HG03066 (cell line): ENCODE measurements at regions not wholly inside any gene's neighbourhood (a gene's known extent, or its start where the extent isn't known, plus 50 kb on each side); places are given as distances from the start of the nearest gene placed in this dataset.

Experiments
- ATAC-seq: cut with Tn5 transposase; IDR thresholded peaks from one replicate; pipeline ENCODE4 v1.9.1; 2021; ENCODE audit warnings: low read depth; ENCODE audit not compliant: unreplicated experiment

DNA sequence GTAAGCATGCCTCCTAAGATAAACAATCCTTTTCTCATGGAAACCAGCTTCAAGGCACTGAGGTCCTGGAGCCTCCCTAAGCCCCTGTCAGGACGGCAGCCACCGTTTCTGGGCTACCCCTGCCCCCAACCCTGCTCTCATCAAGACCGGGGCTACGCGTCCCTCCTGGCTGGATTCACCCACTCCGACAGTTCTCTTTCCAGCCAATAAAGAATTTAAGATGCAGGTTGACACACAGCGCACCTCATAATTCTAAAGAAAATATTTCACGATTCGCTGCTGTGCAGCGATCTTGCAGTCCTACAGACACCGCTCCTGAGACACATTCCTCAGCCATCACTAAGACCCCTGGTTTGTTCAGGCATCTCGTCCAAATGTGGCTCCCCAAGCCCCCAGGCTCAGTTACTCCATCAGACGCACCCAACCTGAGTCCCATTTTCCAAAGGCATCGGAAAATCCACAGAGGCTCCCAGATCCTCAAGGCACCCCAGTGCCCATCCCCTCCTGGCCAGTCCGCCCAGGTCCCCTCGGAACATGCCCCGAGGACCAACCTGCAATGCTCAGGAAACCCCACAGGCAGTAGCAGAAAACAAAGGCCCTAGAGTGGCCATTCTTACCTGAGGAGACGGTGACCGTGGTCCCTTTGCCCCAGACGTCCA, 336.3 kb downstream of the TMEM121 start:
- ATAC-seq = no peak

DNA sequence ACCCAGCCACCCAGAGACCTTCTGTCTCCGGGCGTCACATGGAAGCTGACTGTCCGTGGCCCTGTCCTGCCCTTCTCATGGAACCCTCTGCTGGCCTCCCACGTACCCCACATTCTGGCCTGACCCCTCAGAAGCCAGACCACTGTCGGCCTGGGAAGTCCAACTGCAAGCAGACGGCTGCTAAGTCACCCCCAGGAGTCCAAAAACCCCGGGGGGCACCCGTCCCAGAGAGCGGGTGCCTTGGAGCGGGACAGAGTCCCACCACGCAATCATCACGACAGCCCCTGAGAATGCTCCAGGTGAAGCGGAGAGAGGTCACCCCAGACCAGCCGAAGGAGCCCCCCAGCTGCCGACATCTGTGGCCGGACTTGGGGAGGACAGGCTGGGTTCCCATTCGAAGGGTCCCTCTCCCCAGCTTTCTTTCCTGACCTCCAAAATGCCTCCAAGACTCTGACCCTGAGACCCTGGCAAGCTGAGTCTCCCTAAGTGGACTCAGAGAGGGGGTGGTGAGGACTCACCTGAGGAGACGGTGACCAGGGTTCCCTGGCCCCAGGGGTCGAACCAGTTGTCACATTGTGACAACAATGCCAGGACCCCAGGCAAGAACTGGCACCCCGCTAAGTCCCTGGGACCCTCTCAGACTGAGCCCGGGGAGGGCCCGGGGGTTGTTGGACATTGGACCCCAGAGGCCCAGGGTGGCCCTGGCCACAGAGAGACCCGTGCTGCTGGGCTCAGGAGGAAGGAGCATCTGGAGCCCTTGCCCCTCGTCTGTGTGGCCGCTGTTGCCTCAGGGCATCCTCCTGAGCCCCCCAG, 337.1 kb downstream of the TMEM121 start:
- no peak for ATAC-seq

DNA sequence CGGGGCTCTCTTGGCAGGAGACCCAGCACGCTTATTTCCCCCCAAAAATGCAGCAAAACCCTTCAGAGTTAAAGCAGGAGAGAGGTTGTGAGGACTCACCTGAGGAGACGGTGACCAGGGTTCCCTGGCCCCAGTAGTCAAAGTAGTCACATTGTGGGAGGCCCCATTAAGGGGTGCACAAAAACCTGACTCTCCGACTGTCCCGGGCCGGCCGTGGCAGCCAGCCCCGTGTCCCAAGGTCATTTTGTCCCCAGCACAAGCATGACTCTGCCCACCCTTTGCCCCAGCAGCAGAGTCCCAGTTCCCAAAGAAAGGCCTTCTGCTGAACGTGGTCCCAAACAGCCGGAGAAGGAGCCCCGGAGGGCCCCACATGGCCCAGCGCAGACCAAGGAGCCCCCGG, 337.7 kb downstream of the TMEM121 start:
- ATAC-seq = no peak

DNA sequence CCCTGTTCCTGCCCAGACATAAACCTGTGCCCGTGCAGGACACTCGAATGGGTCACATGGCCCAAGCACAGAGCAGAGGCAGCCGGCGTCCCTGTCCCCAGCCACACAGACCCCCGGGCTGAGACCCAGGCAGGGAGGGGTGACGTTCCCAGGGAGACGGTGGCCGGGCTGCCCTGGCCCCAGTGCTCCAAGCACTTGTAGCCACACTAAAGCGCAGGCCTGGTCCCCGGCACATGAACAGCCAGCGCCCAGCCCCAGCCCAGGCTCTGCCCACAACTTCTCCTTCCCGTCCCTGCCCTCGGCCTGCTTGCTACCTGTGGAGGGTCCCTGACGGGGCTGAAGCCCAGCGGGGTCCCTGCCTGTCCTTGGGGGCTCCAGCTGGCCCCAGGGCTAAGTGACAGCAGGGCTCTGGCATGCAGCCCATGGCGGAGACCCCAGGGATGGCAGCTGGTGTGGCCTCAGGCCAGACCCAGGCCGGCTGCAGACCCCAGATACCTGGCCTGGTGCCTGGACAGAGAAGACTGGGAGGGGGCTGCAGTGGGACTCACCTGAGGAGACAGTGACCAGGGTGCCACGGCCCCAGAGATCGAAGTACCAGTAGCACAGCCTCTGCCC, 338.4 kb downstream of the TMEM121 start:
- ATAC-seq = no peak

DNA sequence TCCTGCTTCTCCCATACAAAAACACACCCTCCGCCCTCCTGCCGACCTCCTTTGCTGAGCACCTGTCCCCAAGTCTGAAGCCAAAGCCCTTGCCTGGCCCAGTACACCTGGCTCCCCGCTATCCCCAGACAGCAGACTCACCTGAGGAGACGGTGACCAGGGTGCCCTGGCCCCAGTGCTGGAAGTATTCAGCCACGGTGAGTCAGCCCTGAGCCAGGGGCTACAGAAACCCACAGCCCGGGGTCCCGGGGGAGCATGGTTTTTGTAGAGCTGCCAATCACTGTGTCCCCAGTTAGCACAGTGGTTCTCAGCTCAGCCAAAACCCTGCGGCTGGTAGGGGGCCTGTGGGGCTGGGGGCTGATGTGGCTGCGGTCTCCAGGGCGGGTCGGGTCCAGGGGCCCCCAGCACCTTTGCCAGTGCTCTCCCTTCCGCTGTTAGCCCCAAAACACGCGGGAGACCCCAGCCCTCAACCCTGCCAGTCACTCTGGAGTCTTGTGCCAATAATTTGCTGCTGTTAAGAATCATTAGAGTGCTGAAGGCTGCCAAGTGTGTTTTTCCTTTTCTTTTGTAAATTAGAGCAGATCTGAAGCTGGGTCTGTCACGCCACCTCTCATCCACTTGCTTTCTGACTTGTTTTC, 339.0 kb downstream of the TMEM121 start:
- no peak for ATAC-seq

DNA sequence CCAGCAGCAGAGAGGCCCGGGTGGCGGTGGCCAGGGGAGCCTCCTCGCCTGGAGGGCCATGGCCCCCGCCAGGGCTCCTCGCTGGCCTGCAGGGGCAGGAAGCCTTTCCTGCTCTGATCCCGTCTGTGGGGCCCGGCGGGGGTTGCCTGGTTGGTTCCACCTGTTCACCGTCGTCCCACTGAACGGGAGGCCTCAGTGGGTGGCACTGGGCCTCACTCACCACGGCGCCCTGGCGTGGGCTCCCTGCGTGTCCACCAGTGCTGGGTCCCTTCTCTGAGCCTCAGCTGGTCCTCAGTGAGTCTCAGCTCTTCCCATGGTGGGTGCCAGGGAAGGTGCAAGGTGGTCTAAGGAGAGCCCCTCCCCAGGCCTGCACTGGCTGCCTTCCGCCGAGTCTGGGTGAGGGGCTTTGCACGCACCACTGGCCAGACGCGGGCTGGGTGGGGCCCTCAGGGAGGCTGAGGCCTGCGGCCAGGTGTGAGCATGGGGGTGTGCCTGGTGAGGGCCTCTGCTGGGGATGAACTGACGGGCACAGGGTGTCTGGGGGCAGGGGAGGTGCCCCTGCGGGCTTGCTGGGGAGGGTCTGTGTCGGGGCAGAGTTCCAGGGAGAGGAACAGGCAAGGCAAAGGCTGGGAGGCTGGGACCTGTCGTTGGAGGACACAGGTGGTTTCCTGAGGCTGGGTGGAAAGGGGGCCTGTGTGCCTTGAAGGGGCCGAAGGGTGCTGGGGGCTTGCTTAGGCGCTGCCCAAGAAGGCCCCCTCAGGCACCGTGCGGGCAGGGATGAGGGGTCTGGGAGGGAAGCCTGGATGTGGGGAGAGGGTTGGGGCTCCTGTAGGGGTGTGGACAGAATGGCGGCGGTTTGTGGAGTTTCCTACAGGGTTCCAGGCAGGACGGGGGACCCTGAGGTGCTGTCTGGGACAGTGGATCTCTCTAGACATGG, 339.8 kb downstream of the TMEM121 start:
- no peak for ATAC-seq

DNA sequence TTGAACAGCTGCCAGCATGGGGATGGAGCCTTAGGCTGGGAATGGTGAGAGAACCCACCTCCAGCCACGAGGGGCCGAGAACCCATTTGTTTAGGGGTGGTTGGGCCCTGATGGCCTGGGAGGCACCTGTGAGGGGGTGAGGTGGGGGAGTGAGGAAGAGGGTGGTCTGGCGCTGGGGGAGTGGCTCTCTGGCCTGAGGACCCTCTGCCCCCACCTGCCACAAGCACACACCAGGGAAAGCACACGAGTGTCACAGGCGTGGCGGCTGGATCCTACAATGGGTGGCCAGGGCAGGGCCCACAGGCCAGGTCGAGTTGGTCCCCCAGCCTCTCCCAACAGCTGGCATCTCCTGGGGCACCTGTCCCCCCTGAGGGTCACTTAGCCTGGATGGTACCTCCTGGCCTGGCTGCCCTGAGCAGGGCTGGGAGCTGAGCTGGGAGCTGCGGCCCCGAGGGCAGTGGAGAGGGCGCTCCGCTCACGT, 340.5 kb downstream of the TMEM121 start:
- ATAC-seq = no peak

DNA sequence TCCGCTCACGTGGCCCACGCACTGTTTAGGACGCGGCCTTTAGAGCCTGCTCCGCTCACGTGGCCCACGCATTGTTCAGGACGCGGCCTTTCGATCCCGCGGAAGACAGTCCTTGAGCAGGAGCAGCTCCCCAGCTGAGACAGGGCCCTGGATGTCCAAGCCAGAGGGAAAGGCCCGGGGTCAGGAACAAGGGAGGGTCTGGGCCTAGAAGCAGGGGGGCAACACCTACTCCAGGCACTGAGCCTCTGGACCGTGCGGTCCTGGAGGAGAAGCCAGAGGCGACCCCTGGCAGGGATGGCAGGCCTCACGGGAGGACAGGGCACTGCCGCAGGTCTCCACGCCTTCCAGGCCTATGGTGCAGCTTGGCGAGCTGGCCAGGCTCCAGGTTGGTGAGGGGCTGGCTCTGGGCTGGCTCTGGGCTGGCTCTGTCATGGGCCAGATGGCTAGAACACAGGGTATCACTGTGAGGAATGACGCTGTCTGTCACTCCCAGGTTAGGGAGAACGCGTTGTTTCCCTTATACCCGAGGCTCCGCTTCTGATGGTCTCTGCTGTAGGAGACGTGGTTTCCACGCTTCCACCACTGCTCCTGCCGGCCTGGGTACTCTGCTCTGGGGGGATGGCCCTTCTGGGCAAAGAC, 341.7 kb downstream of the TMEM121 start:
- ATAC-seq = no peak

DNA sequence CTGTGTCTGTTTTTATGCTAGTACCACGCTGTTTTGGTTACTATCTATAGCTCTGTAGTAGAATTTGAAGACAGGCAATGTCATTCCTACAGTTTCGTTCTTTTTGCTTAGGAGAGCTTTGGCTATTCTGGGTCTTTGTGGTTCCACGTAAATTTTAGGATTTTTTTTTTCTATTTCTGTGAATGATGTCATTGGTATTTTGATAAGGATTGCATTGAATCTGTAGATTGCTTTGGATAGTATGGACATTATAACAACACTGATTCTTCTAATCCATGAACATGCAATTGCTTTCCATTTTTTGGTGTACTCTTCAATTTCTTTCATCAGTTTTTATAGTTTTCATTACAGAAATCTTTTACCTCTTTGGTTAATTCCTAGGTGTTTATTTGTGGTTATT, 345.2 kb downstream of the TMEM121 start:
- ATAC-seq = no peak

DNA sequence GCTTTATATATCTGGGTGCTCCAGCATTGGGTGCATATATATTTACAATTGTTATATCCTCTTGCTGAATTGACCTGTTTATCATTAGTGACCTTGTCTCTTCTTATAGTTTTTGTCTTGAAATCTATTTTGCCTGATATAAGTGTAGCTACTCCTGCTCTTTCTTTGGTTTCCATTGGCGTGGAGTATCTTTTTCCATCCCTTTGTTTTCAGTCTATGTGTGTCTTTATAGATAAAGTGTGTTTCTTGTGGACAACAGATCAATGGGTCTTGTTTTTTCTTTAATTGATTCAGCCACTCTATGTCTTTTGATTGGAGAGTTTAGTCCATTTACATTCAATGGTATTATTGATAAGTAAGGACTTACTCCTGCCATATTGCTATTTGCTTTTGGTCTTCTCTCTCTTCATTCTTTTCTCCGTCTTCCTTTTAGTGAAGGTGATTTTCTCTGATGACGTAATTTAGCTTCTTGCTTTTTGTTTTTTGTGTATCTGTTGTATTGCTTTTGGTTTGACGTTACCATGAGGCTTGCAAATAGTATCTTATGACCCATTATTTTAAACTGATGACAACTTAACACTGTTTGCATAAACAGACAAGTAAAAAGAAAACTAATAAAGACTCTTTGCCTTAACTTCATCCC, 347.6 kb downstream of the TMEM121 start:
- ATAC-seq = no peak

DNA sequence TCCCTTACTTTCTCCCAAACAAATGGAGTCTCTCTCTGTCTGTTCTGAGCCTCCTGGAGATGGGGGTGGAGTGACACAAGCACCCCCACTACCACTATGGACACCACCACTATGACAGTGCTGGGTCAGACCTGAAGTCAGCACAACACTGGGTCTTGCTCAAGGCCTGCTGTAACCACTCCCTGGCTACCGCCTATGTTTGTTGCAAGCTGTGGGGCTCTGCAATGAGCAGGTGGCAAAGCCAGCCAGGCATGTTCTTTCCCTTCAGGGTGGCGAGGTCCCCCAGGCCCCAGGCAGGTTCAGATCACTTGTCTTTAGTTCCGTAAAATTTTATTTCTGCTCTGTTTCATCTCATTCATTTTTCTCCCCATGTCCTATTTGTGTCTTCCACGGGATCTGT, 349.8 kb downstream of the TMEM121 start:
- ATAC-seq = no peak

DNA sequence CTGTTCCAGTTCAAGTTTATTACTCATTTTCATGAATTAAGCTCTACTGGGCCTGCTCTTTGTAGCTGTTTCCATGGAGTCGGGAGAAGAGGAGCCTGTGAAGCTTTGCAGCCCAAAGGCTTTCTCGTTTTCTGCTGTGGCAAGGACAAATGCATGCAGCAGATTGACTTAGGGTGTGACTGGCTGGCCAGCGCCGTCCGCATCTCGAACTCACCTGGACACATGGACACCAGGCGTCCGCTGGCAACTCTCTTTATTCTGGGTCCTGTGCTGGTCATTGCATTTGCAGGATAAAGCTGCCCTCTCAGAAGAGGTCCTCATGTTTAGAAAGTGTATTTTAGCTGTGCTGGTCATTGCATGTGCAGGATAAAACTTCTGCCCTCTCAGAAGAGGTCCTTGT, 350.4 kb downstream of the TMEM121 start:
- no peak for ATAC-seq

DNA sequence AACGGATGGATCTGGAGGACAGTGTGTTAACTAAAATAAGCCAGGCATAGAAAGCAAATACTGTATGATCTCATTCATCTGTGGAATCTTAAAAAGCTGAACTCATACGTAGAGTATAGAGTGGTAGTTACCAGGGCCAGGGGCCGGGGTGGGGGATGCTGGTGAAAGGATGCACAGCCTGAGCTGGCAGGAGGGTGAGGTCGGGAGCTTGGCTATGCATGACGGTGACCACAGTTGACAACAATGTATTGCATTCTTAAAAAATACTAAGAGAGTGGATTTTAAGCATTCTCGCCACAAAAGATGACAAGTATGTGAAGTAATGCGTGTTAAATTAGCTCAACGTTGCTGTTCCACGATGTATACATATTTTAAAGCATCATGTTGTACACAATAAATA, 351.3 kb downstream of the TMEM121 start:
- ATAC-seq = no peak

DNA sequence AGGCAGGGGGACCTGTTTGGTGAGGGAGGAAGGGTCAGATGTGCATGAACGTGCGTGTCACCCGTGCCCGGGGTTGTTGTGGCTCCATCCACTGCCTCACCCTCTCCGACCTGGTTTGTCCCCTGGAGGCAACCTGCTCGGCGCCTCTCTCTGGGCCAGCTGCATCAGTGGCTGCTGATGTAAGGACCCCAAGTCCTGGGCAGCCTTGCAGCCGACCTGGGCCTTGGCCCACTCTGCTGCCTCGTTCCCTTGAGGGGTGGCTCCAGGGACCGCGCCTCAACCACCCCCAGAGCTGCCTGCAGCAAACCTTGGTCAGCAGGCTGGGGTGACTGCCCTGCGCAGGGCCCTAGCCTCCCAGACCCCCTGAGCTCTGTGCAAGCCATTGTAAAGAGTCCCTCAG, 351.7 kb downstream of the TMEM121 start:
- no peak for ATAC-seq

DNA sequence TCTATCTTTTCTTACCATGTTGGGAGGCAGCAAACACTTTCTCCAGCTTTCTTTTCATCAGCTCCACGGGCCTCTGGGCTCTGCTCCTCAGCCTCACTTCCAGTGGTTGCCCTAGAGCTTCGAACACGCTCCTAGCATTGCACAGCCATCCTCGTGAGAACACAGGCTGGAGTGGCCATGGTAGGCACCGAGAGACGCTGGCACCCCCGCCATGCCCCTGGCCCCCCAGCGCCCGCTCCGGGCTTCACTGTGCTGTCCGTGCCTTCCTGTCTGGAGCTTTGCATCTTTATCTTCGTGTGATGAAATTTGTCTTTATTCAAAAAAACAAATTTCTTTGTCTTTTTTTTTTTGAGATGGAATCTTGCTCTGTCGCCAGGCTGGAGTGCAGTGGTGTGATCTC, 352.2 kb downstream of the TMEM121 start:
- no peak for ATAC-seq

DNA sequence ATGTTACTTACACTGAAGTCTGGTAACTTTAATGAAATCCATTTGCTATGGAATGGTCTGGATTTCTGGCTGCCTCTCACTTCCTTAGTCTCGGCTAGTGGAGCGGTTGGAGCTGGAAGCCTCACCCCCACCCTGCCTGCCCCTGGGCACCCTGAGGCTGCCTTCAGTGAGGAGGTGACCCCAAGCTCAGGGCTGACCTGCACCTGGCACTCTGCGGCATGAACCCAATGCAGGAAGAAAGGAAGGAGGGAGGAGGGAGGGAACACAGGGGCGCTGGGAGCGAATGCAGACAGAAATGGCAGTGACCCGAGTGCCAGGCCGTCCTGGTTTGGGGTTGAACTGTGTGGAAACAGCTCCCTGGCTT, 353.1 kb downstream of the TMEM121 start:
- no peak for ATAC-seq

DNA sequence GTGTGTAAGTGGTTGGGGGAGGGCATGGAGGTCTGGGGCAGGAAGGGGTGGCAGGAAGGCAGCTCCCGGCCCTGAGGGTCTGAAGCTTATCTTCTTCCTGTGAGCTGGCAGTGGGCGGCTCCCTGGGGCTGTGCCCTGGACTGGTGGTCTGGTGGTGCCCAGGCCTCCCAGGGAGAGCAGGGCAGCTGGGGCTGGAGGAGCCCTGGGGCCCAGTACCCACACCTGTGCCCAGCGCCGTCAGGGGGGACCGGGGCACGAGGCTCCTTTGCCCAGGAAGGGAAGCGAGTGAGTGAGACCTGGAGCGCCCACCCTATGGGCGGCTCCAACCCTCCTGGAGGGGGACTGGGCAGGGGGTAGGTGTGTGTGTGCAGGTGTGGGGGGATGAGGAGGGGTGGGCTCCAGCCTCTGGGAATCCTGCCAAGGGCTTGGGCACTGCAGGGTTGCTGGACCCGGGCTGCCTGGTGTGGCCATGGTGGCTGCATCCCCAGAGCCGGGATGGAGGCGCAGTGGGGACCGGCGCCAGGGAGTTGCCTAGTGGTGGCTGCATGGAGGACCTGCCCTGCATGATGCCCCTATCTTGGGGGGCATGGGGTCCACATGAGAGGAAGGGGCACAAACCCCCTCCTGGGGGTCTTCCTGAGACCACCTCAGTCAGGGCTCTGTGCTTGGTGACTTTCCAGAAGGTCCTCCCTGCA, 353.6 kb downstream of the TMEM121 start:
- no peak for ATAC-seq

DNA sequence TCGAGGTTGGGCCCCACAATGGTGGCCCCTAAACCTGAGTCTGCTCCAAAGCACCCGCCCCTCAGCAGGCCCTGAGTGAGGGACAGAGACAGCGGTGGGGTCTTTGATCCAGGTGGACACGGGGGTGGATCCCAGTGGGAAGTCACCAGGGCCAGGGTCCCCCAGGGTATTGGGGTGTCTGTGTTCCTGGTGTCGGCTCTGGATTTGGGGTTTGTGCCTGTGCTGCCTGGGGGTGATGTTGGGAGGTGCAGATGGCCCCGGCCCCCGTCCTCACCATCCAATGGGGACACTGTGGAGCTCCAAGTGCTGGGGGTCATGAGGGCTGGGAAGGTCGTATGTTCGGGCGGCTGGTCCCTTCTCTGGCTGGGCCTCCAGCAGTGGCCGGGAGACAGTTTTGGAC, 354.2 kb downstream of the TMEM121 start:
- ATAC-seq = no peak
